ENCODE measurements at regions not wholly inside any gene's neighbourhood (a gene's known extent, or its start where the extent isn't known, plus 50 kb on each side); places are given as distances from the start of the nearest gene placed in this dataset.

- H3K4me1 Mint-ChIP-seq (ENCODE audit: low read depth, unreplicated experiment), result no peaks in the 10 kb centered on the region
- BruUV-seq (replicated peaks), result no TSS peak
- H3K36me3 ChIP-seq (ENCODE audit: control insufficient read depth, insufficient read depth, low read length), result no peaks in the 10 kb centered on the region
These were observed 186.7 kb upstream of the RBMS1 start for GRCh38 chr2:160680294-160680693.

GRCh38 chr2:160680974-160681373, 187.4 kb upstream of the RBMS1 start:
- Histone ChIP-seq H3K9me3 (peaks cover 6% of the 10 kb centered on the region; the same call in 1 of the 2 replicates), H3K4me3 (ENCODE audit: low read depth, low read length) (no peak overlapping the region), H3K4me1 (no peaks in the 10 kb centered on the region), H3K36me3 (ENCODE audit: control insufficient read depth, insufficient read depth, low read length) (no peaks in the 10 kb centered on the region), H3K27me3 (replicated peaks; ENCODE audit: control insufficient read depth, insufficient read depth, low read length) (no peaks in the 10 kb centered on the region)
- no peaks in the 10 kb centered on the region for H3K27me3 Mint-ChIP-seq (ENCODE audit: insufficient read depth, unreplicated experiment)
- intact Hi-C loops (cut with micrococcal nuclease; ENCODE audit: unreplicated experiment), result no loop called here
- no peaks in the 10 kb centered on the region for H3K36me3 Mint-ChIP-seq (ENCODE audit: insufficient read depth, unreplicated experiment)
- no peak overlapping the region for H3K4me3 Mint-ChIP-seq (ENCODE audit: unreplicated experiment)
- ChIA-PET CTCF (no interaction called here), POLR2A (no interaction called here)
- H3K4me1 Mint-ChIP-seq (ENCODE audit: low read depth, unreplicated experiment), result no peaks in the 10 kb centered on the region
- no peaks in the 10 kb centered on the region for H3K9me3 Mint-ChIP-seq (ENCODE audit: unreplicated experiment)
- no peak overlapping the region for H3K27ac Mint-ChIP-seq (ENCODE audit: unreplicated experiment)
- no peak for DNase-seq
- no TSS peak for BruUV-seq (replicated peaks)
- no peak for TF ChIP-seq CTCF (IDR thresholded peaks at IDR 0.05; ENCODE audit: insufficient read depth in 1 of 2, low read depth in 1 of 2, low read length in 1 of 2, severe bottlenecking in 1 of 2, unreplicated experiment in 1 of 2)

More at GRCh38 chr2:160680294-160680693, 186.7 kb upstream of the RBMS1 start:
- Mint-ChIP-seq H3K27ac (ENCODE audit: unreplicated experiment) (no peak overlapping the region), H3K4me3 (ENCODE audit: unreplicated experiment) (no peak overlapping the region), H3K36me3 (ENCODE audit: insufficient read depth, unreplicated experiment) (no peaks in the 10 kb centered on the region), H3K27me3 (ENCODE audit: insufficient read depth, unreplicated experiment) (no peaks in the 10 kb centered on the region), H3K9me3 (ENCODE audit: unreplicated experiment) (no peaks in the 10 kb centered on the region)
- intact Hi-C loops (cut with micrococcal nuclease; ENCODE audit: unreplicated experiment), result no loop called here
- ChIA-PET POLR2A (no interaction called here), CTCF (no interaction called here)
- H3K9me3 ChIP-seq, result peaks cover 6% of the 10 kb centered on the region; the same call in 1 of the 2 replicates
- no peak for DNase-seq
- H3K4me3 ChIP-seq (ENCODE audit: low read depth, low read length), result no peak overlapping the region
- no peak for TF ChIP-seq CTCF (IDR thresholded peaks at IDR 0.05; ENCODE audit: insufficient read depth in 1 of 2, low read depth in 1 of 2, low read length in 1 of 2, severe bottlenecking in 1 of 2, unreplicated experiment in 1 of 2)
- H3K4me1 ChIP-seq, result no peaks in the 10 kb centered on the region
- H3K27me3 ChIP-seq (replicated peaks; ENCODE audit: control insufficient read depth, insufficient read depth, low read length), result no peaks in the 10 kb centered on the region

- ChIA-PET CTCF (no interaction called here), POLR2A (no interaction called here)
- no peak for TF ChIP-seq CTCF (IDR thresholded peaks at IDR 0.05; ENCODE audit: insufficient read depth in 1 of 2, low read depth in 1 of 2, low read length in 1 of 2, severe bottlenecking in 1 of 2, unreplicated experiment in 1 of 2)
These were observed 189.6 kb upstream of the RBMS1 start for GRCh38 chr2:160683206-160683605.

More at GRCh38 chr2:160683206-160683605, 189.6 kb upstream of the RBMS1 start:
- DNase-seq, result no peak
- Mint-ChIP-seq H3K27ac (ENCODE audit: unreplicated experiment) (no peak overlapping the region), H3K4me3 (ENCODE audit: unreplicated experiment) (no peak overlapping the region), H3K36me3 (ENCODE audit: insufficient read depth, unreplicated experiment) (no peaks in the 10 kb centered on the region), H3K4me1 (ENCODE audit: low read depth, unreplicated experiment) (no peaks in the 10 kb centered on the region), H3K9me3 (ENCODE audit: unreplicated experiment) (no peaks in the 10 kb centered on the region), H3K27me3 (ENCODE audit: insufficient read depth, unreplicated experiment) (no peaks in the 10 kb centered on the region)
- Histone ChIP-seq H3K4me3 (ENCODE audit: low read depth, low read length) (no peak overlapping the region), H3K27me3 (replicated peaks; ENCODE audit: control insufficient read depth, insufficient read depth, low read length) (no peaks in the 10 kb centered on the region), H3K36me3 (ENCODE audit: control insufficient read depth, insufficient read depth, low read length) (no peaks in the 10 kb centered on the region), H3K4me1 (no peaks in the 10 kb centered on the region), H3K9me3 (peaks cover 6% of the 10 kb centered on the region; the same call in 1 of the 2 replicates)
- BruUV-seq (replicated peaks), result no TSS peak
- intact Hi-C loops (cut with micrococcal nuclease; ENCODE audit: unreplicated experiment), result no loop called here
